ENCODE measurements at regions not wholly inside any gene's neighbourhood (a gene's known extent, or its start where the extent isn't known, plus 50 kb on each side); places are given as distances from the start of the nearest gene placed in this dataset.

DNA sequence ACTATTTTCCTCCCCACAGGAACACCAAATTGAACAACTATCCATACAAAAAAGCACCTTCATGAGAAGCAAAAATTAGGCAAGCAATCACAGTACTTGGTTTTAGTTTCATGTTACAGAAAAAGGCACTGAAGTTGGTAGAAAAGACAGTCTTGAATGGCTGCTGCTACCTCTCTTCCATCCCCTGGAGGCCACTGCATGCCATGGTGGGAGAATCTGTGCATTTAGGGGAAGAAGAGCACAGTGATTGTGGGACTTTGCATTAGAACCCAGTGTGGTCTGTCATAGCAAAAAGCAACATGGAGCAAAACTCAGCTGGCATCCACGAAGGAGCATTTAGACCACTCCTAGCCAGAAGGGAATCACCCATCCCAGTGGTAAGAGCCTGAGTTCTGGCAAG is 941.9 kb downstream of the PCDH18 start:
- H3K4me1 Mint-ChIP-seq (ENCODE audit: low read depth in 2 of 2): no peaks in the 10 kb centered on the region

DNA sequence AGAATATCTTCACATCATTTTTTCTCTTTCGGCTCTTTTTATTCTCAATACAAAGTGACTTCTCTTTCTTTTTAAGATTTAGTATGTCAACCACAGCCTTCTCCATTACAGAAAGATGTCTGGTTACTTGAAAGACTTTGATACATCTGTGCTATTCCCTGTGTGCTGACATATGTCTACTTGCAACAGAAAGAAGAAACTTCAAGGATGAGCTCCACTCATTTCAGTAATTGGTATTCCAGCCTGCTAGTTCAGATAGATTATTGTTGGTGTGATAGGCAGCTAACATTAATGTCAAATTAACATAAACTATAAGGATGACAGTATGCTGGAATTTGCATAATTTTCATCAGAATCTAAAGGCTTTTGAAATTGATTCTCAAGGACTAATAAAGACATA is 948.7 kb downstream of the PCDH18 start:
- H3K27me3 Mint-ChIP-seq: no peaks in the 10 kb centered on the region
- DNase-seq (no peak), ATAC-seq (replicated peaks) (no peak)
- no peak overlapping the region for H3K4me3 Mint-ChIP-seq
- H3K27ac Mint-ChIP-seq: no peak overlapping the region
- no peaks in the 10 kb centered on the region for H3K4me1 Mint-ChIP-seq (ENCODE audit: low read depth in 2 of 2)
- H3K9me3 Mint-ChIP-seq: peaks cover 0 to 2% of the 10 kb centered on the region in 2 donors
- H3K36me3 Mint-ChIP-seq (ENCODE audit: insufficient read depth): no peaks in the 10 kb centered on the region

More for the DNA sequence above, 941.9 kb downstream of the PCDH18 start:
- Mint-ChIP-seq H3K27me3 (no peaks in the 10 kb centered on the region), H3K27ac (no peak overlapping the region), H3K9me3 (peaks cover 0 to 7% of the 10 kb centered on the region in 2 donors), H3K4me3 (no peak overlapping the region), H3K36me3 (ENCODE audit: insufficient read depth) (no peaks in the 10 kb centered on the region)
- DNase-seq (no peak), ATAC-seq (replicated peaks) (no peak)

DNA sequence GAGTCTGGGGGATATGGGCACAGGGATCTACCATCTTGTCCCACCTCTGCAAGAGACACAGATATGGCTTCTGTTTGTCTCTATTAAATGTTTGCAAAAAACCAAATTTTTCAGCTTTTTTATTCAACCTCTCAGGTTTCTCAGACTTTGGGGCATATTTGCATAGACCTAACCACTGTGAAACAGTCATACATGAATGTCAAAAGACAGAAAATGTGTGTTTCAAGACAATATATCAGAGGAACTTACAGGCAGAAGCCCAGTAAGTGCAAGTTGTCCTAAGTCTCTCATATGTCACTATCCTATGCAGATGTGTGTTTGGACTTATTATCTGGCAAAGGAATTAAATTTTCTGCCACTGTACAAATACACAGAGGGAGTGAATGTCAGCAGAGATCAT is 951.2 kb downstream of the PCDH18 start:
- peaks cover 0 to 2% of the 10 kb centered on the region in 2 donors for H3K9me3 Mint-ChIP-seq
- H3K27me3 Mint-ChIP-seq: no peaks in the 10 kb centered on the region
- no peak for DNase-seq
- no peak overlapping the region for H3K27ac Mint-ChIP-seq
- ATAC-seq (replicated peaks): no peak
- no peaks in the 10 kb centered on the region for H3K36me3 Mint-ChIP-seq (ENCODE audit: insufficient read depth)
- H3K4me1 Mint-ChIP-seq (ENCODE audit: low read depth in 2 of 2): no peaks in the 10 kb centered on the region
- no peak overlapping the region for H3K4me3 Mint-ChIP-seq

DNA sequence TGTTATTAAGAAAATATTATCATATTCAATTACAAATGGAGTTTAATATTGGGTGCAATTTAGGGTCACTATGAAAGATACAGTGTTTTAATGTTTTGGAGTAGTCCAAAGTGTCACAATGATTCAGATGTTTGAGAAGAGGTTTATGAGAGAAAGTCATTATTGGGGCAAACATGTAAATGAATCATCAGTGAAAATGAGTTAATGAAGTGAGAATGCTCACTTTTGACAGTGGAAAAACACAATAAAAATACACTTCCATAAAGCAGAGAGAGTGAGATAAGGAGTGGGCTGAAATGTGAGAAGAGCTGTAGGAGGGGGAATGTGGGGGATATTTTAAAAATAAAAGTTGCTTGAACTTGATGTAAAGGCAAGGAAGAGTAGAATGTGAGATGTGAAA is 957.1 kb downstream of the PCDH18 start:
- ATAC-seq (replicated peaks) (no peak), DNase-seq (no peak)
- Mint-ChIP-seq H3K9me3 (peaks cover 0 to 5% of the 10 kb centered on the region in 2 donors), H3K36me3 (ENCODE audit: insufficient read depth) (no peaks in the 10 kb centered on the region), H3K27me3 (no peaks in the 10 kb centered on the region), H3K27ac (no peak overlapping the region), H3K4me1 (ENCODE audit: low read depth in 2 of 2) (peaks cover 0 to 8% of the 10 kb centered on the region in 2 donors), H3K4me3 (no peak overlapping the region)

DNA sequence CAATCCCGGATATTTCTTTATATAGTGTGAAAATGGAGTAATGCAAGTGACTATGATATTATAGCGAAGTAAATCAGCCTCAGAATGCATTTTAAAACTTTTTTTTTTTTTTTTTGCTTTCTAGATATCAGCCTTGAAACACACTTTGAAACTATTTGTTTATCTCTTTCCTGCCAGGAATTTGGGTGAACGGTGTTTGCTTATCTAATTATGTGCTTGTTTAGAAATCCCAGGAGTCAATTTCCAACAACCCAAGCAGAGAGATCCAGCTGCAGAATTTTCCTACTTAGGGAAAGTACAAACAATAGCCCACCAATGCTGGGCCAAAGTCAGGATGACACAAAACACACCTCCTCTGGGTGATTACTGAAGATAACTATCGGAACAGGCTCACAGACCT is 958.8 kb downstream of the PCDH18 start:
- no peak overlapping the region for H3K4me3 Mint-ChIP-seq
- H3K27ac Mint-ChIP-seq: no peak overlapping the region
- ATAC-seq (replicated peaks): no peak
- H3K36me3 Mint-ChIP-seq (ENCODE audit: insufficient read depth): no peaks in the 10 kb centered on the region
- peaks cover 0 to 5% of the 10 kb centered on the region in 2 donors for H3K9me3 Mint-ChIP-seq
- DNase-seq: no peak
- peaks cover 0 to 8% of the 10 kb centered on the region in 2 donors for H3K4me1 Mint-ChIP-seq (ENCODE audit: low read depth in 2 of 2)
- H3K27me3 Mint-ChIP-seq: no peaks in the 10 kb centered on the region

DNA sequence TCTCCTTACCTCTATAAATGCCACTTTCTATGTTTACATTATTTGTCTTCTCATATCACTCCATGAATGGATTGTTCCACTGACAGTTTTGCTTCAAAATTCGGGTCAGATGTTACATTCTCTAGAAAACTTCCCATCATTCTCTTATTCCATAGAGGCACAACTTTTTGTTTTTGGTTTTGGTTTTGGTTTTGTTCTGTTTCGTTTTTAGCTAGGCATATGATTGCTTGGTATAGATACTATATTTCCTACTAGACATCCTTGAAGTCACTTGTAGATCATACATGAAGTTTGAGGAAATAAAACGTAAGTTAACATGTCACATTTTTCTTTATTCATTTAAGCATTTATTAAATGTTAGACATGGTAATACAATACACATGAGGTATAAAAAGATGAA is 961.0 kb downstream of the PCDH18 start:
- no peak for DNase-seq
- Mint-ChIP-seq H3K4me1 (ENCODE audit: low read depth in 2 of 2) (peaks cover 0 to 8% of the 10 kb centered on the region in 2 donors), H3K9me3 (peaks cover 0 to 5% of the 10 kb centered on the region in 2 donors), H3K4me3 (peak overlapping the region in 1 of 2 donors; percentile 71), H3K27ac (peak overlapping the region in 1 of 2 donors; percentile 70), H3K36me3 (ENCODE audit: insufficient read depth) (no peaks in the 10 kb centered on the region), H3K27me3 (no peaks in the 10 kb centered on the region)
- no peak for ATAC-seq (replicated peaks)

DNA sequence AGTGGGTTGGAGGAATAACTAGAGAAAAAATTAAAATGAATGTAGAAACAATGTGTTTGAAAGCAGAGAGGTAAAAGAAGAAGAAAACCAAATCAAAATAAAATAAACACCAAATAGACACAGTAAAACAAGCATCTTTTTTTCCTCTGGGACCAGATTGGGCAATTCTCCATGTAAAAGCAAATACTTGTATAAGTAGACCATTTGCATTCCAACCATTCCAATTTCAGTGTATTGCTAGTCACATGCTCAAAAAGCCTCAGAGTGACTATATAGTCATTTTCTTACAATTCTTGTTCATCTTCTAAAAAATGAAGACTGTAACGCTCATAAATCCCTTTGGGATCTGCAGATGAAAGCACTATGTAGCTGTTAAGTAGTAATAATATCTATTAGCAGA is 969.5 kb downstream of the PCDH18 start:
- no peak overlapping the region for H3K4me3 Mint-ChIP-seq
- no peak overlapping the region for H3K27ac Mint-ChIP-seq
- H3K27me3 Mint-ChIP-seq: no peaks in the 10 kb centered on the region
- no peaks in the 10 kb centered on the region for H3K4me1 Mint-ChIP-seq (ENCODE audit: low read depth in 2 of 2)
- DNase-seq (no peak), ATAC-seq (replicated peaks) (no peak)
- no peaks in the 10 kb centered on the region for H3K9me3 Mint-ChIP-seq
- H3K36me3 Mint-ChIP-seq (ENCODE audit: insufficient read depth): no peaks in the 10 kb centered on the region

DNA sequence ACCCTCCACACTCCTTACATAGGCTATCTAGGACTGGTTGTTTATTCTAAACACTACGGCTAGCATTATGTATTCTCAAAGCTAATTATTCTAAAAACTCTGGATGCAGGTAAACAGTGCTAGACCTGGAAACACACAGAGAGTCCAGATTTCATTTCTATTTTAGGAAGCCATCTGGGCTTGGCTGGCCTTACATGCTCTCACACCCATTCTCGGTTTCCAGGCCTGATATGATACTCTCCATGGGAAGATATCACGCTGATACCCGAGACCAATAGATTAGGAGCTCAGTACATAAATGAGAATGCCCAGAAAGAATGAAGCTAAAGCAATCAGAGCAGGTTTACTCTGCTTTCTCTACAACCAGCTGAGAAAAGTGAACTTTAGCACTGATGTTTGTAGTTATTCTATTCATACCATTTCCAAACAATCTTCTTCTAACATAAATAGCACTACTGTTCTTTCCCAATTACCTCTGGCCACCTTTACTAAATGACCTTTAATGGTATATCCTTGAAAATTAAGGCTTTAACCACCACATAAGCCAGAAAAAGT is 973.3 kb downstream of the PCDH18 start:
- no peak overlapping the region for H3K27ac Mint-ChIP-seq
- DNase-seq: no peak
- no peak for ATAC-seq (replicated peaks)
- no peaks in the 10 kb centered on the region for H3K36me3 Mint-ChIP-seq (ENCODE audit: insufficient read depth)
- no peaks in the 10 kb centered on the region for H3K9me3 Mint-ChIP-seq
- H3K4me1 Mint-ChIP-seq (ENCODE audit: low read depth in 2 of 2): no peaks in the 10 kb centered on the region
- H3K4me3 Mint-ChIP-seq: no peak overlapping the region
- no peaks in the 10 kb centered on the region for H3K27me3 Mint-ChIP-seq

DNA sequence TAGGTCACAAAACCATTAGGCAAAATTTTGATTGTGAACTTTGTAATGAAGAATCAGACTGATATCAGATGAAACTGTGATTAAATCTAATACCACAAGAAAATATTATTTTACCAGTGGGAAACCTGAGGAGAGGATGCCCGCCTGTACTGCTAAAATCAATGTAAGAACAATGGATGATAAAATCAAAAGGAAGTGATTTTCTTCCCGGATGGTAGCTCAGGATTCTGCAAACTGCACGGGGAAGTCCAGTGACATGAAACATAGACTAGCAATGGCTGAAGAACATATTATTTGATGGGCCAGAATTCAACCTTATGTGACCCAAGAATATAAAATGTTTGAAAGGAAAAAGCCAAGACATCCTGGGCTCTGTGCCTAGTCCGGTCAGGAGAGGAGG is 974.9 kb downstream of the PCDH18 start:
- H3K4me1 Mint-ChIP-seq (ENCODE audit: low read depth in 2 of 2): no peaks in the 10 kb centered on the region
- H3K4me3 Mint-ChIP-seq: no peak overlapping the region
- no peaks in the 10 kb centered on the region for H3K9me3 Mint-ChIP-seq

DNA sequence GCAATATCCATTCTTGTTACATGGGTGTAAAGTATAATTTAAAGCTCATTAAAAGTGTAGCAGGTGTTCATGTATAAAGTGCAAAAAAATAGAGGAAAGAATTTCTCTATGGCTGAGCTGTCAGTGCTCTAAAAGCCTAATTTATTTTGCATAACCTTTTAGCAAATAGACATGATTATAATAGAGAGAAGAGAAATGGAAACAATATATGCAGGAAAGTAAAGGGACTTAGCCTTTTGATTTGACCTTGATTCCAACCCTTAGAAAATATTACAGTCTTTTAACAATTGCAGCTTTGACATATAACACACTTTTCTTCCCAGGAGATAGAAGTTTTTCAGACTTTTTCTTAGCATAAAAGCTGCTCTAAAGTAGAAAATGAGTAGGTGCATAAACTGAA is 978.3 kb downstream of the PCDH18 start:
- DNase-seq (no peak), ATAC-seq (replicated peaks) (no peak)
- Mint-ChIP-seq H3K36me3 (ENCODE audit: insufficient read depth) (no peaks in the 10 kb centered on the region), H3K4me3 (no peak overlapping the region), H3K27ac (no peak overlapping the region), H3K27me3 (no peaks in the 10 kb centered on the region), H3K4me1 (ENCODE audit: low read depth in 2 of 2) (no peaks in the 10 kb centered on the region), H3K9me3 (peaks cover 0 to 7% of the 10 kb centered on the region in 2 donors)

More for the DNA sequence above, 974.9 kb downstream of the PCDH18 start:
- Mint-ChIP-seq H3K36me3 (ENCODE audit: insufficient read depth) (no peaks in the 10 kb centered on the region), H3K27me3 (no peaks in the 10 kb centered on the region), H3K27ac (no peak overlapping the region)
- ATAC-seq (replicated peaks) (no peak), DNase-seq (no peak)

DNA sequence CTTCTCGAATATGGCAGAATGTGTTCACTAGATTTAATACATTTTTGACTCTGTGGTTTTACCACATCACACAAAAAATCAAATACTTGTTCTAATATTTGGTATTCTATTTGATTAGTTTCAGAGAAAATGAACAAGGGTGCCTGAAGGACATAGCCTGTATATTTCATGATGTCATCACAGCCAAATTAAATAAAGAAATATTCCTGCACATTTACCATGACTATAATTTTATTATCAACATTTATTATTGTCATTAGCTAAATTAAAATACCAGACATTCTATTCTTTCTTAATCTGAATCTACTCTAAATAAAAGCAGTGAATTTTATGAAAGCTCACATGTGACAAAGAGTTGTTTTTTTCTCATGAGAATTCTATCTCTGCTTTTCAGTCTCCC is 980.5 kb downstream of the PCDH18 start:
- Mint-ChIP-seq H3K4me1 (ENCODE audit: low read depth in 2 of 2) (no peaks in the 10 kb centered on the region), H3K4me3 (no peak overlapping the region), H3K27ac (no peak overlapping the region), H3K9me3 (peaks cover 0 to 7% of the 10 kb centered on the region in 2 donors), H3K27me3 (no peaks in the 10 kb centered on the region), H3K36me3 (ENCODE audit: insufficient read depth) (no peaks in the 10 kb centered on the region)
- ATAC-seq (replicated peaks): no peak
- no peak for DNase-seq

DNA sequence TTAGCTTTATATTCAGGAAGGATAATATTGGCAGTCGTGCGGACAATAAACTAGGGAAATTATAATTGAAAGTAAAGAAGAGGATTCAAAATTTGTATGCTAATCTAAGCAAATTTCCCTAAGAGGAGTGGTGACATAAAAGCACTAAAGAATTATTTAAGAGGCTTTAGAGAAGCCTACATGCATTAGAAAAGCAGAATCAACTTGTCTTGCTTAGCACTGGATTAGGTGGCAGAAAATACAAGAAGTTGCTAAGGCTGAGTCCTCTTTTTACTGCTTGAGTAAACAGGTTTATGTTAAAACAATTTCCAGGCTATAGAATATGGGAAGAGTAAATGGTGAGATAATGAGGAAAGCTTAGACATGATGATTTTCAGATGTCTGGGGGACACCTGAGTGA is 991.5 kb downstream of the PCDH18 start:
- no peak overlapping the region for H3K4me3 Mint-ChIP-seq
- no peak for DNase-seq
- peaks cover 2 to 13% of the 10 kb centered on the region in 2 donors for H3K9me3 Mint-ChIP-seq
- no peaks in the 10 kb centered on the region for H3K27me3 Mint-ChIP-seq
- no peaks in the 10 kb centered on the region for H3K4me1 Mint-ChIP-seq (ENCODE audit: low read depth in 2 of 2)
- ATAC-seq (replicated peaks): no peak
- H3K36me3 Mint-ChIP-seq (ENCODE audit: insufficient read depth): no peaks in the 10 kb centered on the region
- no peak overlapping the region for H3K27ac Mint-ChIP-seq

DNA sequence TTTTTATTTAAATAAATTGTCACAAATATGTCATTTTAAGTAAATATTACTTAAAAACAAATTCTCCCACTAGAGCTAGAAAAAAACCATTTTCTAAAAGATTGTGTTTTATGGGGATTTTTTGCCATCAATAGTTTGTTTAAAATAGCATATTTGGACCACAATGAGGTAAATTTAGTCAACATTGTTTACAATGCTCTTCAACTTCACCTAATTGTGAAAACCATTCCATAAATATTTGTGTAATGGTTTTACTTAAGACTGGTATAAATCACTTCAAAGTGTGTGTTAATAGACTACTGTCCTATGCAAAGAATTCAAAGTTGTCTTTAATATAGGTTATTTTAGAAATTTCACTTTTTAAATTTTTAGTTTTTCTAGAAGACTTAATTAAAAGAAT is 1004.2 kb downstream of the PCDH18 start:
- H3K36me3 Mint-ChIP-seq (ENCODE audit: insufficient read depth): no peaks in the 10 kb centered on the region
- DNase-seq (no peak), ATAC-seq (replicated peaks) (no peak)
- H3K4me3 Mint-ChIP-seq: no peak overlapping the region
- H3K27me3 Mint-ChIP-seq: no peaks in the 10 kb centered on the region
- H3K27ac Mint-ChIP-seq: no peak overlapping the region
- H3K4me1 Mint-ChIP-seq (ENCODE audit: low read depth in 2 of 2): no peaks in the 10 kb centered on the region
- peaks cover 0 to 4% of the 10 kb centered on the region in 2 donors for H3K9me3 Mint-ChIP-seq

DNA sequence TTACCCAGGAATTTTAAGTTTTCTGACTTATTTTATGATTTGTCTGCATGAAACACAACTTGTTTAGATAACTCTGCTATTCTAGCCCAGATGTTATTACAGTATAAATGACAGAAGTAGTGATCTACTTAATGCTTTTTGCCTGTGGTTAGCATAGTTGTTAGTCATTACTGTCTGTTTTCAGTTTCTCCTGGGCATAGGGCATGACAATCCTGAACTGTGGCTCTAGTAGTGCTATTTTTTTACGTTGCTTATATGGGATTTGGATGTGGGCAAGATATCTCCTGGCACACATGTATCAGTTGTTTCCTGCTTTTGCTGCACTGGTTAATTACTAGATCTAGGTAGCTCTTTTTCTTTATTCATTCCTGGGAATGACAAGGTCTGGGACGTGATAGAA is 1005.8 kb downstream of the PCDH18 start:
- ATAC-seq (replicated peaks): no peak
- peaks cover 0 to 7% of the 10 kb centered on the region in 2 donors for H3K9me3 Mint-ChIP-seq
- no peak overlapping the region for H3K4me3 Mint-ChIP-seq

DNA sequence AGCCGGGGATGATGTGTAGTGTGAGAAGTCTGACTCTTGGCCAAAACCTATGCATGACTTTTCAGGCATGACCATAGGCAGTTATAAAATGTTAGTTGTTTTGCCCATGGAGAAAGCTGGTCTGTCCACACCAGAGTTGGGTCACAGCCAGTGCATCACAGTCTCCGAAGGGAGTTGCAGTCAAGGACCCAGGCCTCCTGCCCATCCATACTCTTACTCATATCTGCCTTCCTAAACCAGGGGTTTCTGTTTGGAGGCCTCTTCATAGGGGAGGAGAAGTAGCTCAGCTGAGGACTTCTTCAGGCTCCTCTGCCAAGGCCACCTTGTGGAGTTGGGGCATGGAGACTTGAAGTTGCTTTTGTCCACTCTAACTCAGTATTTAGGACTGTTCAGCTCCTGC is 1008.3 kb downstream of the PCDH18 start:
- no peaks in the 10 kb centered on the region for H3K36me3 Mint-ChIP-seq (ENCODE audit: insufficient read depth)
- peaks cover 0 to 15% of the 10 kb centered on the region in 2 donors for H3K9me3 Mint-ChIP-seq
- H3K27me3 Mint-ChIP-seq: no peaks in the 10 kb centered on the region
- H3K4me1 Mint-ChIP-seq (ENCODE audit: low read depth in 2 of 2): no peaks in the 10 kb centered on the region
- no peak overlapping the region for H3K4me3 Mint-ChIP-seq
- ATAC-seq (replicated peaks) (no peak), DNase-seq (no peak)
- no peak overlapping the region for H3K27ac Mint-ChIP-seq

More for the DNA sequence above, 1005.8 kb downstream of the PCDH18 start:
- Mint-ChIP-seq H3K27ac (no peak overlapping the region), H3K4me1 (ENCODE audit: low read depth in 2 of 2) (no peaks in the 10 kb centered on the region), H3K36me3 (ENCODE audit: insufficient read depth) (no peaks in the 10 kb centered on the region), H3K27me3 (no peaks in the 10 kb centered on the region)
- DNase-seq: no peak
